H1 (cell line): ENCODE measurements at regions not wholly inside any gene's neighbourhood (a gene's known extent, or its start where the extent isn't known, plus 50 kb on each side); places are given as distances from the start of the nearest gene placed in this dataset.

Experiments used
- CTCF ChIA-PET: fragments of 300-600 bp; sonication (Branson Sonifier 250); formaldehyde crosslinking; loops from one replicate; lab custom pipeline; 2021; ENCODE audit not compliant: partially characterized antibody; lab: Charles Lee
- POLR2A ChIA-PET: fragments of 300-600 bp; sonication (Branson Sonifier 250); formaldehyde crosslinking; loops from one replicate; lab custom pipeline; 2021; ENCODE audit warnings: inconsistent platforms; ENCODE audit not compliant: partially characterized antibody; lab: Charles Lee
- DNase-seq, 2 experiments: peaks; one replicate each; pipeline versions ENCODE4 v3.0.0 to v3.0.0-alpha.2; 2010 to 2022; ENCODE audit warnings: low spot score in 2 of 2, low read depth in 1 of 2, mixed read lengths in 1 of 2
- FAIRE-seq: peaks from 2 replicates; lab custom pipeline; 2011; peaks lifted over from hg19 to GRCh38; lab: Jason Lieb, UNC
- H2AFZ ChIP-seq: 2 replicates; pipeline ENCODE4 v1.8.1; 2012; ENCODE audit warnings: low read length, inconsistent platforms
- H2AK5ac ChIP-seq: 2 replicates; pipeline ENCODE4 v1.6.1; 2013; ENCODE audit warnings: low read depth, low read length
- H2BK120ac ChIP-seq: replicated peaks from 2 replicates; pipeline ENCODE3; 2013; ENCODE audit warnings: low read depth, low read length, inconsistent platforms
- H2BK12ac ChIP-seq: 2 replicates; pipeline ENCODE4 v1.6.1; 2013; ENCODE audit warnings: low read depth, low read length
- H2BK15ac ChIP-seq: 2 replicates; pipeline ENCODE4 v1.6.1; 2013; ENCODE audit warnings: low read length
- H2BK20ac ChIP-seq: 2 replicates; pipeline ENCODE4 v1.6.1; 2013; ENCODE audit warnings: low read length
- H2BK5ac ChIP-seq: 2 replicates; pipeline ENCODE4 v1.6.1; 2013; ENCODE audit warnings: low read depth, low read length
- H3K14ac ChIP-seq: 2 replicates; pipeline ENCODE4 v1.6.1; 2013; ENCODE audit warnings: inconsistent platforms; ENCODE audit not compliant: insufficient read length
- H3K18ac ChIP-seq: 2 replicates; pipeline ENCODE4 v1.6.1; 2013; ENCODE audit warnings: low read length; ENCODE audit errors: extremely low read depth
- H3K23ac ChIP-seq: 2 replicates; pipeline ENCODE4 v1.6.1; 2013; ENCODE audit warnings: inconsistent platforms; ENCODE audit not compliant: insufficient read length
- H3K23me2 ChIP-seq: 2 replicates; pipeline ENCODE4 v1.6.1; 2013; ENCODE audit warnings: low read depth, low read length
- H3K27ac ChIP-seq: 2 replicates; pipeline ENCODE4 v1.6.1; 2011; ENCODE audit warnings: low read depth, low read length, inconsistent platforms
- H3K27me3 ChIP-seq, 4 experiments: replicated peaks in 1 of 4; 1 replicate in 1 of 4; 2 replicates in 3 of 4; pipeline versions ENCODE4 v1.6.1 to v1.8.1; 2011 to 2013; ENCODE audit warnings: low read length in 3 of 4, mild to moderate bottlenecking in 3 of 4, inconsistent platforms in 2 of 4, mixed read lengths in 2 of 4, moderate library complexity in 1 of 4; ENCODE audit not compliant: control insufficient read depth in 3 of 4, insufficient read depth in 3 of 4; ENCODE audit errors: extremely low read depth in 1 of 4
- H3K36me3 ChIP-seq, 4 experiments: 2 replicates each; pipeline versions ENCODE4 v1.6.1 to v1.8.1; 2011 to 2013; ENCODE audit warnings: mild to moderate bottlenecking in 4 of 4, low read length in 3 of 4, moderate library complexity in 2 of 4, control low read depth in 1 of 4, inconsistent platforms in 1 of 4; ENCODE audit not compliant: insufficient read depth in 4 of 4, control insufficient read depth in 2 of 4
- H3K4ac ChIP-seq: replicated peaks from 2 replicates; pipeline ENCODE3; 2013; ENCODE audit warnings: low read length, low read depth, mixed read lengths, inconsistent platforms; ENCODE audit not compliant: insufficient read length
- H3K4me1 ChIP-seq, 4 experiments: replicated peaks in 1 of 4; 1 replicate in 1 of 4; 2 replicates in 3 of 4; pipeline versions ENCODE4 v1.6.1 to v1.8.1; 2011 to 2013; ENCODE audit warnings: low read length in 3 of 4, inconsistent platforms in 2 of 4, mixed read lengths in 1 of 4; ENCODE audit not compliant: insufficient read depth in 4 of 4, control insufficient read depth in 3 of 4
- H3K4me2 ChIP-seq, 2 experiments: 2 replicates each; pipeline versions ENCODE4 v1.6.1 to v1.8.1; 2011 to 2013; ENCODE audit warnings: low read depth in 2 of 2, low read length in 2 of 2, control low read depth in 1 of 2, inconsistent platforms in 1 of 2, mild to moderate bottlenecking in 1 of 2; ENCODE audit not compliant: insufficient read depth in 1 of 2
- H3K4me3 ChIP-seq, 4 experiments: fragments of 200-600, 300-600 bp in 1 of 4; sonication (generic), shearing (Covaris generic), sonication (Bioruptor Twin) in 1 of 4; 2 replicates each; pipeline versions ENCODE4 v1.5.1 to v1.8.1; 2011 to 2016; ENCODE audit warnings: low read length in 4 of 4, low read depth in 3 of 4, control low read depth in 2 of 4, inconsistent platforms in 2 of 4, mild to moderate bottlenecking in 2 of 4, mixed read lengths in 1 of 4, moderate library complexity in 1 of 4; ENCODE audit not compliant: insufficient read depth in 2 of 4; ENCODE audit errors: extremely low read depth in 1 of 4
- H3K56ac ChIP-seq: replicated peaks from 2 replicates; pipeline ENCODE3; 2013; ENCODE audit warnings: low read depth, mild to moderate bottlenecking, mixed read lengths, low read length, inconsistent platforms; ENCODE audit not compliant: insufficient read length
- H3K79me1 ChIP-seq: 2 replicates; pipeline ENCODE4 v1.6.1; 2013; ENCODE audit warnings: low read depth, low read length, control low read depth
- H3K79me2 ChIP-seq, 2 experiments: 2 replicates each; pipeline versions ENCODE4 v1.6.1 to v1.8.1; 2012 to 2013; ENCODE audit warnings: low read length in 2 of 2, mild to moderate bottlenecking in 2 of 2, inconsistent platforms in 1 of 2; ENCODE audit not compliant: insufficient read depth in 2 of 2, control insufficient read depth in 1 of 2
- H3K9ac ChIP-seq, 4 experiments: replicated peaks in 1 of 4; 1 replicate in 1 of 4; 2 replicates in 3 of 4; pipeline versions ENCODE4 v1.6.1 to v1.8.1; 2011 to 2013; ENCODE audit warnings: low read depth in 3 of 4, low read length in 3 of 4, control low read depth in 2 of 4, mild to moderate bottlenecking in 2 of 4, moderate library complexity in 2 of 4, inconsistent platforms in 1 of 4; ENCODE audit errors: extremely low read depth in 1 of 4
- H3K9me3 ChIP-seq, 2 experiments: 2 replicates each; pipeline versions ENCODE4 v1.6.1 to v1.8.1; 2012 to 2013; ENCODE audit warnings: mild to moderate bottlenecking in 2 of 2, moderate library complexity in 2 of 2, control low read depth in 1 of 2, inconsistent platforms in 1 of 2, low read depth in 1 of 2, low read length in 1 of 2, mixed read lengths in 1 of 2; ENCODE audit not compliant: insufficient read depth in 2 of 2
- H4K20me1 ChIP-seq, 2 experiments: replicated peaks in 1 of 2; 2 replicates each; pipeline versions ENCODE3 to v1.8.1; 2011 to 2013; ENCODE audit warnings: inconsistent platforms in 2 of 2, low read length in 2 of 2, mild to moderate bottlenecking in 1 of 2; ENCODE audit not compliant: insufficient read depth in 2 of 2, control insufficient read depth in 1 of 2
- H4K5ac ChIP-seq: 2 replicates; pipeline ENCODE4 v1.6.1; 2013; ENCODE audit warnings: low read length, low read depth, mixed read lengths, inconsistent platforms; ENCODE audit not compliant: insufficient read length
- H4K8ac ChIP-seq: 2 replicates; pipeline ENCODE4 v1.8.0; 2013; ENCODE audit warnings: mild to moderate bottlenecking, moderate library complexity, low read length, inconsistent platforms; ENCODE audit not compliant: insufficient read depth; ENCODE audit errors: extremely low read depth
- H4K91ac ChIP-seq: replicated peaks from 2 replicates; pipeline ENCODE3; 2013; ENCODE audit warnings: low read length, mixed read lengths, inconsistent platforms; ENCODE audit not compliant: insufficient read length
- BACH1 ChIP-seq: IDR thresholded peaks from 2 replicates; pipeline ENCODE4 v1.6.1; 2012; ENCODE audit warnings: low read length, improper control_type of control experiment
- BCL11A ChIP-seq, 2 experiments: IDR thresholded peaks; one replicate each; pipeline ENCODE4 v1.6.1; 2011; ENCODE audit warnings: low read depth in 2 of 2, low read length in 2 of 2, mild to moderate bottlenecking in 2 of 2
- CBX5 ChIP-seq: fragments of 300-800, 300-1000 bp; sonication (generic); IDR thresholded peaks from 2 replicates; pipeline ENCODE4 v1.7.1; 2016; ENCODE audit warnings: antibody characterized with exemption, low read length, low read depth
- JUND ChIP-seq: IDR thresholded peaks from 2 replicates; pipeline ENCODE4 v1.6.1; 2011; ENCODE audit warnings: mild to moderate bottlenecking, improper control_type of control experiment, low read length
- KDM1A ChIP-seq: fragments of 200-600, 300-600 bp; sonication (generic); IDR thresholded peaks from 2 replicates; pipeline ENCODE4 v1.7.1; 2016; ENCODE audit warnings: mild to moderate bottlenecking, low read length, borderline replicate concordance
- RNF2 ChIP-seq: fragments of 200-900, 300-1000 bp; sonication (generic); IDR thresholded peaks from 2 replicates; pipeline ENCODE4 v1.7.1; 2016; ENCODE audit warnings: borderline replicate concordance, low read depth, mild to moderate bottlenecking, antibody characterized with exemption, low read length; ENCODE audit not compliant: poor library complexity, severe bottlenecking; ENCODE audit errors: missing control alignments
- SIX5 ChIP-seq: IDR thresholded peaks from 2 replicates; pipeline ENCODE4 v1.6.1; 2011; ENCODE audit warnings: mild to moderate bottlenecking, low read depth, low read length
- SP2 ChIP-seq: IDR thresholded peaks from 2 replicates; pipeline ENCODE4 v1.6.1; 2012; ENCODE audit warnings: mild to moderate bottlenecking, low read length, inconsistent platforms
- TAF7 ChIP-seq: optimal IDR thresholded peaks from 2 replicates; pipeline ENCODE3; 2011; ENCODE audit warnings: low read depth, mild to moderate bottlenecking, inconsistent platforms, low read length, moderate library complexity, borderline replicate concordance
- TEAD4 ChIP-seq: IDR thresholded peaks from 2 replicates; pipeline ENCODE4 v1.6.1; 2012; ENCODE audit warnings: low read depth, low read length, inconsistent platforms, mixed read lengths

- Histone ChIP-seq H3K27ac (no peak overlapping the region), H2BK15ac (no peak overlapping the region), H4K8ac (no peak overlapping the region), H3K79me2 (no peaks in the 10 kb centered on the region), H3K23me2 (no peaks in the 10 kb centered on the region), H4K91ac (no peak overlapping the region), H2BK12ac (no peak overlapping the region), H3K9ac (no peak overlapping the region), H3K4me3 (no peak overlapping the region), H3K36me3 (no peaks in the 10 kb centered on the region), H3K23ac (no peak overlapping the region), H4K5ac (no peak overlapping the region), H2BK20ac (no peak overlapping the region), H3K9me3 (no peaks in the 10 kb centered on the region), H3K18ac (no peak overlapping the region), H3K56ac (no peak overlapping the region), H3K27me3 (no peaks in the 10 kb centered on the region), H3K4me2 (no peak overlapping the region), H3K4ac (no peak overlapping the region), H3K4me1 (no peaks in the 10 kb centered on the region), H2AFZ (no peak overlapping the region), H2AK5ac (no peak overlapping the region), H2BK120ac (no peak overlapping the region), H2BK5ac (no peak overlapping the region), H4K20me1 (no peaks in the 10 kb centered on the region), H3K79me1 (no peaks in the 10 kb centered on the region), H3K14ac (no peak overlapping the region)
- DNase-seq (no peak), FAIRE-seq (no peak)
- POLR2A ChIA-PET: no interaction called here
- TF ChIP-seq KDM1A (no peak), TEAD4 (no peak), BCL11A (IDR thresholded peaks at IDR 0.05; ENCODE audit: low read depth in 2 of 2, low read length in 2 of 2) (no peak), JUND (no peak), BACH1 (no peak), CBX5 (no peak), TAF7 (no peak), SIX5 (no peak), SP2 (no peak), RNF2 (no peak)
- CTCF ChIA-PET: no interaction called here
Observed at GRCh38 chr13:85728811-85729210, 70.4 kb downstream of the SLITRK6 start.
